HS-27A (cell line): ENCODE measurements at regions not wholly inside any gene's neighbourhood (a gene's known extent, or its start where the extent isn't known, plus 50 kb on each side); places are given as distances from the start of the nearest gene placed in this dataset.
A peak's percentile ranks its signal among the peaks of the same experiment; 100 is the strongest.
"Not testable (repeated sequence)": the region's sequence is repeated elsewhere in the genome, so short reads cannot be mapped to it uniquely, and the experiment has no call there.

ENCODE experiments used
- DNase-seq: peaks from one replicate; pipeline ENCODE4 v3.0.0-alpha.2; 2012; ENCODE audit warnings: low read depth, missing footprints

DNA sequence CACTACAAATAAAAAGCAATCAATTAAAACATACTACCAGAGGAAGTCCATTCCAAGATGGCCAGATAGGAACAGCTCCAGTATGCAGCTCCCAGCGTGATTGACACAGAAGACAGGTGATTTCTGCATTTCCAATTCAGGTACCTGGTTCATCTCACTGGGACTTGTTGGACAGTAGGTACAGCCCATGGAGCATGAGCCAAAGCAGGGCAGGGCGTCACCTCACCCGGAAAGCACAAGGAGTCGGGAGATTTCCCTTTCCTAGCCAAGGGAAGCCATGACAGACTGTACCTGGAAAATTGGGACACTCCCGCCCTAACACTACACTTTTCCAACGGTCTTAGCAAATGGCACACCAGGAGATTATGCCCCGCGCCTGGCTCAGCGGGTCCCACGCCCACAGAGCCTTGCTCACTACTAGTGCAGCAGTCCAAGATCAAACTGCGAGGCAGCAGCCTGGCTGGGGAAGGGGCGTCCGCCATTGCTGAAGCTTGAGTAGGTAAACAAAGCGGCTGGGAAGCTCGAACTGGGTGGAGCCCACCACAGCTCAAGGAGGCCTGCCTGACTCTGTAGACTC lies 106.0 kb downstream of the BUD13 start:
- not testable (repeated sequence) for DNase-seq

DNA sequence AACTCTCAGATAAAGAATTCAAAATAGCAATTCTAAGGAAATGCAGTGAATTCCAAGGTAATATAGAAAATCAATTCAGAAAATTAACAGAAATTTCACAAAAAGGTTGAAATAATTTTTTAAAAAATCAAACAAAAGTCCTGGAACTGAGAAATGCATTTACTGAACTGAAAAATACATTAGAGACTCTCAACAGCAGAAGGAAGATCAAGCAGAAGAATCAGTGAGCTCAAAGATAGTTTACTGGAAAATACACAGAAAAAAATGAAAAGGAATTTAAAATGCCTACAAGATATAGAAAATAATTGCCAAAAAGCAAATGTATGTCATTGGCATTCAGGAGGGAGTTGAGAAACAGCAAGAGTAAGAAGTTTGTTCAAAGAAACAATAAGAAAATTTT lies 107.3 kb downstream of the BUD13 start:
- no peak for DNase-seq

DNA sequence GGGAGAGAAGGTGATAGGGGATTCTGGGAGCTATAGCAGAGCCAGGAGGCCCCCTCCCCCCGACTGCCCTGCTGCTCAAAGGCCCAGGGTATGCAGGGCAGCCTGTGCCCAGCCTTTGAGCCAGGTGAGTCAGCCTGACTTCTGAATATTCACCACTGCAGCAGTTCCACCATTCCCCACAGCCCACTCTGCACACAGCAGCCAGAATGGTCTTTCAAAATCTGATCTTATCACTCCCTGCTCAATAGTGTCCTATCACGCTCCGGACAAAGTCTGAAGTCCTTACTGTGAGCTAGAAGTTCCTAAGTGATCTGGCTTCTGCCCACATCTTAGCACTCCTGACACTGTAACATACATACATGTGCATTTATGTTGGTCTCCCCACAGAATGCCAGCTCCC lies 111.7 kb downstream of the BUD13 start:
- DNase-seq = no peak

DNA sequence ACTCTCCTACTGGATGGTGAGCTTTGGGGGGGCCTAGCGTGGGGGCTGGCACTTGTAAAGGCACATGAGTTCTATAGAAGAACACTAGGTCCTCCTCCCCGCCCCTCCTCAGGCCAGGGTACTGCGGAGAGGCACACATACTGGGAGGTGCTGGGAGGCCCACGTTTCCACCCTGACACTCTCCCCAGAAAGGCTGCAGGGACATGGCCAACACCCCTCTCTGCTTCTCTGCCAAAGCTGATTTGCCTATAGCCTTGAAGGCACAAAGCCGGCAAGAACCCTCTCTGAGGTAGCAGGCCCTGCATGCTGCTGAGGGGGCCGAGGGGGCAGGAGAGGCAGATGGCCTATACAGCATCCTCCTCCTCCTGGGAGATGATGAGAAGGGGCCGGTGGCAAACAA lies 112.8 kb downstream of the BUD13 start:
- DNase-seq = no peak

- no peak for DNase-seq
These were observed 113.8 kb downstream of the BUD13 start for GRCh38 chr11:116658876-116659535.

DNA sequence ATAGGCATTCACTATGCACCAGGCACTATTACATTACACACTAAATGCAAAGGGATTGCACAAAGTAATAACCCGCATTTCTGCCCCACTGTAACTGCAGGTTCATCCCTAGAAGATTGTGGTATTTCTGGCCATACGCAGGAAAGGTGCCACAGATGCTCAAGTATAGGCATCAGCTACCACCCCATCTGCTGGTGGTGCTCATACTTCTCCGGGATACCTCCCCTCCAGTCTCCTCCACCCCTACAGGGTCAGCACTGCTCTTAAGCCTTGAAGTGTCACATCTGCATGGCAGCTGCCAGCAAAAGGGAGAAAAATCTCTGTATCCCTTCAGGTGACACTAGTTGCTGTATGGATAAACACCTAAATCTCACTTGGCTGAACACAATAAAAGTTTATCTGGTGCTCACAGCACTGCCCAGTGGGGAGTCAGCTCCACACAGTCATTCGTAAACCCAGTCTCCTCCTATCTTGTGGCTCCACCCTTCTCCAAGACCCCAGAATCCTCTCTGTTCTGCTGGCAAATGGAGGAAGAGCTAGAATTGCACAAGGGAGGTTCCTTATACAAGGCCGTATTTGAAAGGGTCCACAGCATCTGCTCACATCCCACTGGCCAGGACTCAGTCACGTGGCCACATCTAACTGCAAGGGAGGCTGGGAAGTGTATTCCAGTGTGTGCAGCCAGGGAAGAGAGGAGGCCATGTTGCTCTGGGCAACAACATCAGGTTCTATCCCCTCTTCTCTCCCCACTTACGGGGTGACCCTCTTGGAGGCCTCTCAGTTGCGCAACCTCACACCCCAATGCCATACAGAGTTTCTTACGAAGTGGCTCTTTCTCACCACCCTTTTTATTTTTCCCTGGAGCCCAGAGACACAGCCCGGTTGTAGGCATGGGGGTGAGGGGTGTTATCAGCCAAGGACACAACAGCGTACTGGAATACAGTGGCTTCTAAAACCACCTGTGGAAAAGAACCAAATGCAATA lies 114.7 kb downstream of the BUD13 start:
- peak; percentile 17 for DNase-seq

DNA sequence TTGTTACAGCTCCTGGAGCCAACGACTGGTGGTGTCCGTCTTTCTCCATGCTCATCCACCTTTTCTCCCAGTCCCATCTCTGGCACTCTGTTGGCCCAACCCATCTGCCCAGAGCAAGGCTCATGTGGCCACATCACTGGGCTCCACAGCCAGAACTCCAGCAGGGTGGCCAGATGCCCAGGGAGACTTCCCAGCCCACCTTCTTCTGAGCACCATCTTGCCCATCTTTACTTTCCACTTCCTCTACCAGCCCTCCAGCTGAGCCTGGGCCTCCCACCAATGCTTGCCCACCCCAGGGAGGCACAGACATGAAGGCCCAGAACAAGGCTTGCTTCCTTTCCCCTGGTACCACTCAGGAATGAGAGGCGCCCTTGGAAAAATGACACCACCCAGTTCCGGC lies 116.8 kb downstream of the BUD13 start:
- DNase-seq = no peak

DNA sequence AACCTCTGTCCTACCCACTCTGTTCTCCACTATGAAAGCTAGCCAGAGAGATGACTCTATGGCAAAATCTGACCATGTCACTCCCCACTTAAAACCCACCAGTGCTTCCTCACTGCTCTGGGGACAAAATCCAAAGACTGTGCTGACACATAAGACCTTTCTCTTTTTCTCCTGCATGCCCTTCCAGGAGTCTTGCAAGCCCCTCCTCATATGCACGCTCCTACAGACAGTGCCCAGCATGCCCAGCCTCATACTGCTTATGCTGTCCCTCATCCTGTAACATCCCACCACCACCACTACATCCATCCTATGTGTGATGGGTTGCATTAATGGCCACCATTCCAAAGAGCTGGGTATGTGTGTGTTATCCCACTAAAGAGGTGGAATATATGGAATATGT lies 118.3 kb downstream of the BUD13 start:
- DNase-seq = no peak

- DNase-seq = no peak
These were observed 119.6 kb downstream of the BUD13 start for GRCh38 chr11:116653206-116653605.

DNA sequence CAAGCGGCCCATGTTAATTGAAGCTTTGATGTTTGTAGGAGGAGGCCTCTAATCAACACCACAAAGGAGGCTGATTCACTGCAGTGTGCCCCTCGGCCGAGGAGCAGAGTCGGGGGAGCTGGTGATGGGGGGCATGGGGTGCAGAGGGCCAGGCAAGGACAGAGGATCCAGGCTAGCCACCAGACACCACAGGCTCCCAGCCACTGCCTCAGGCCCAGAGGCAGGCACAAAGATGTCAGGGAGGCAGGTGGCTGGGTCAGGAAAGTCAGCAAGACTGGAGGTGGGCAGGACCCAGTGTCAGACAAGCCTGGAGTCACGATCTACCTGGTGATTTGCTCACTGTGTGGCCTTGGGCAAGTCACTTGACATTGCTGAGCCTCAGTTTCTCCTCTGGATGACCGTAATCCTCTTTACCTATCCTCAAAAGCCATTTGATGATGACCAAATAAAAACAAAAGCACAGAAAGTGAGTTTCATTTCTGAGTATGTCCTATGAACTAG lies 121.0 kb downstream of the BUD13 start:
- DNase-seq = no peak

- no peak for DNase-seq
These were observed 121.6 kb downstream of the BUD13 start for GRCh38 chr11:116651098-116651736.

DNA sequence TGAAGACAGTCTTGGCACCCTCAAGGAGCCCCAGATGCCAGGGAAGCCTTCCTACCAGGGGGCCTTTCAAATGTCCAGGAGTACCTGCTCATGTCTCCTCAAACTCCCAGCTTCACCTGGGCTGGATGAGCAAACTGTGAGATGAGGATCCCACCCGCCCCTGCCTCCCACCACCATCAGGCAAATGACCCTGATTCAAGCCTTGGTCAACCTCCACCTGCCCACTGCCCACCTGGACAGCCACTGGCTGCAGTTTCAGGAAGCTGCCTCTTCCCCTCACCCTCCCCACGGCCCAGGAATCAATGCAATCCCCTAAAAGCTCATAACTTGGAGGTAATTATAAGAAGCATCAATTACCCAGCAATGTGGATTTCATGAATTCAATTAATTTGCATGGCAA lies 122.7 kb downstream of the BUD13 start:
- DNase-seq = no peak

DNA sequence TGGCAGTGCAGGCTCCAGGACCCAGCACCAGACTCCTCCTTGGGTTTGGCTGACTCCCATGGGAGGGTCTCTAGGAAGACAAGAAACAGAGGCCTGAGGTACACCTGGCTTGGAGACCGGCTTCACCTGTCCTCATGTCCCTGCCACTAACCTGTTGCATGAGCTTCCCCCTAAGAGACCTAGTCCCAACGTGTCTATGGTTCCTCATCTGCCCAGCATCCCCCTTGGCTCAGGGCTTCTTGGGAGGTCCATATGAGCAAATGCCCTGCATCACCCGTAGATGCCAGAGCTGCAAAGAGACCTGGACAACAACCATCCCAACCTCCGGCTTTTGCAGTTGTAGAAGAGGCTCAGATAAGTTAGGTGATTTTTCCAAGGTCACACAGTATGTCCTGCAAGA lies 123.5 kb downstream of the BUD13 start:
- DNase-seq = no peak

- DNase-seq = no peak
These were observed 124.3 kb downstream of the BUD13 start for GRCh38 chr11:116648247-116649174.

GRCh38 chr11:116647305-116648080 lies 125.3 kb downstream of the BUD13 start:
- no peak for DNase-seq

GRCh38 chr11:116646191-116646590 lies 126.6 kb downstream of the BUD13 start:
- no peak for DNase-seq

GRCh38 chr11:116644941-116645305 lies 127.9 kb downstream of the BUD13 start:
- no peak for DNase-seq

- no peak for DNase-seq
These were observed 128.4 kb downstream of the BUD13 start for GRCh38 chr11:116644201-116644940.

GRCh38 chr11:116643521-116643920 lies 129.3 kb downstream of the BUD13 start:
- DNase-seq = no peak

DNA sequence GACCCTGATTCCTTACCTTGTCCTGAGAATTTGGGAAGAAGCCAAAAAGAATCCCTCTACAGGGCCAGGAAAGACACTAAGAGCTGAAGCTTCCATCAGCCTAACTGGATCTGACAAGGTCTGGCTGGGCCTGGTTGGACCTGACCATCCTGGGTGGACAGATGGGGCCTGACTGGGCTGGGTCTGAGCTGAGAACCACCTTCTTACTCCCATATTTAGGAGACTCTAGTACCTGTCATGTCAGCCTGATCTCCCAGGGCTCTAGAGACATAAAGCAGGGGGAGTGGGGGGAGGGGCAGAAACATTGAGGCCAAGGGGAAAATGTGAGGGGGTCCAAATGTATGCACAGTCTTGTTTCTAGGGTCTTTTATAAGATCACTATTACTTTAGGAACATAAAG lies 129.9 kb downstream of the BUD13 start:
- no peak for DNase-seq
